ENCODE measurements at regions not wholly inside any gene's neighbourhood (a gene's known extent, or its start where the extent isn't known, plus 50 kb on each side); places are given as distances from the start of the nearest gene placed in this dataset.

DNA sequence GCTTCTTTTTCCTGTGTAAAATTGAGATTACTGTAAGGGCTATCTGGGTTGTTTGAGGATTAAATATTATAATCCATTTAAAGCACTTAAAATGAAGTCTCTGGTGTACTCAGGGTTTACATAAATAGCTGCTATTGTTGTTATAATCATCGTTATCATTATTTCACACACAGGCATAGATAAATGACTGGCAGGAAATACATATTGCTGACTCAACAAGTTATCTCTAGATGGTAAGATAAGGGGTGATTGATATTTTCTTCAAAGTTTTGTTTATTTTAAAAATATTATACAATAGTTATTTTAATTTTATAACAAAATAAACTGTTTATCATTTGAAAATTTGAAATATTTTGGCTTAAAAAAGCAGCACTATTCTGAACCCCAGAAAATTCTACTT, 134.3 kb upstream of the DCAF12L2 start:
- DNase-seq (ENCODE audit: low spot score) = no peak
- TF ChIP-seq, protein P1, sequence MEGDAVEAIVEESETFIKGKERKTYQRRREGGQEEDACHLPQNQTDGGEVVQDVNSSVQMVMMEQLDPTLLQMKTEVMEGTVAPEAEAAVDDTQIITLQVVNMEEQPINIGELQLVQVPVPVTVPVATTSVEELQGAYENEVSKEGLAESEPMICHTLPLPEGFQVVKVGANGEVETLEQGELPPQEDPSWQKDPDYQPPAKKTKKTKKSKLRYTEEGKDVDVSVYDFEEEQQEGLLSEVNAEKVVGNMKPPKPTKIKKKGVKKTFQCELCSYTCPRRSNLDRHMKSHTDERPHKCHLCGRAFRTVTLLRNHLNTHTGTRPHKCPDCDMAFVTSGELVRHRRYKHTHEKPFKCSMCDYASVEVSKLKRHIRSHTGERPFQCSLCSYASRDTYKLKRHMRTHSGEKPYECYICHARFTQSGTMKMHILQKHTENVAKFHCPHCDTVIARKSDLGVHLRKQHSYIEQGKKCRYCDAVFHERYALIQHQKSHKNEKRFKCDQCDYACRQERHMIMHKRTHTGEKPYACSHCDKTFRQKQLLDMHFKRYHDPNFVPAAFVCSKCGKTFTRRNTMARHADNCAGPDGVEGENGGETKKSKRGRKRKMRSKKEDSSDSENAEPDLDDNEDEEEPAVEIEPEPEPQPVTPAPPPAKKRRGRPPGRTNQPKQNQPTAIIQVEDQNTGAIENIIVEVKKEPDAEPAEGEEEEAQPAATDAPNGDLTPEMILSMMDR (IDR thresholded peaks at IDR 0.05; ENCODE audit: extremely low read depth, insufficient read depth, missing control alignments) = no peak
- in situ Hi-C loops (cut with MboI; ENCODE audit: low pct_unique_long_range_greater_than_20kb, low sequenced_read_pairs, unreplicated experiment) = no loop called here

DNA sequence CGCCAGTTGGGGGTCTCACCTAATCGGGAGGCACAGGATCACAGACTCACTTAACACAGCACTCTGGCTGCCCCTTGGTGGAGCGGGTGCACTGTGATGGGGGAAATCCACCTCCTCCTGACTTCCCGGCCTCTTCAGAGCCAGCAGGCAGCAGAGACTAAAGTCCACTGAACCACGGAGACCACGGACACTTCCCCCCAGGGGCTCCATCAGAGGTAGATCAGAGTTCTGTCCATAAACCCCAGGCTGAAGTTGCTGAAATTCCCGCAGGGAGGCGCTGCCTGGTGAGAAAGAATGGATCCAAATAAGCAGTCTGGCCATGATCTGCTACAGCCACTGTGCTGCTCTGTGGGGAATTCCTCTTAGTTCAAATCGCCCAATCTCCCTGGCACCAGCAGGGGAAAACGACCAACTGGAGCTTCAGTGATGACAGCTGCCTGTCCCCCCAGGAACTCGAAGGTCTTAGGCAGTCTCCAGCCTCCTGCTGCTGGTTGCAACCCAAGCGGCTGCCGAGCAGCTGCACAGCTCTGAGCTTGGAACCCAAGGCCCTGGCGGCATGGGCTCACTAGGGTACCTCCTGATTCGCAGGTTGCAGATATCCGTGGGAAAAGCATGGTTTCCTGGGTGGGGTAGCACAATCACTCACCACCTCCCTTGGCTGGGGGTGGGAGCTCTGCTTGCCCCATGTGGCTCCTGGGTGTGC, 106.9 kb upstream of the DCAF12L2 start:
- DNase-seq (ENCODE audit: low spot score) = no peak
- in situ Hi-C loops (cut with MboI; ENCODE audit: low pct_unique_long_range_greater_than_20kb, low sequenced_read_pairs, unreplicated experiment) = no loop called here
- TF ChIP-seq, protein P1 (IDR thresholded peaks at IDR 0.05; ENCODE audit: extremely low read depth, insufficient read depth, missing control alignments) = no peak

GRCh38 chrX:126265116-126265515, 99.0 kb upstream of the DCAF12L2 start:
- in situ Hi-C loops (cut with MboI; ENCODE audit: low pct_unique_long_range_greater_than_20kb, low sequenced_read_pairs, unreplicated experiment) = no loop called here
- no peak for DNase-seq (ENCODE audit: low spot score)
- TF ChIP-seq, protein P1 (IDR thresholded peaks at IDR 0.05; ENCODE audit: extremely low read depth, insufficient read depth, missing control alignments) = no peak

DNA sequence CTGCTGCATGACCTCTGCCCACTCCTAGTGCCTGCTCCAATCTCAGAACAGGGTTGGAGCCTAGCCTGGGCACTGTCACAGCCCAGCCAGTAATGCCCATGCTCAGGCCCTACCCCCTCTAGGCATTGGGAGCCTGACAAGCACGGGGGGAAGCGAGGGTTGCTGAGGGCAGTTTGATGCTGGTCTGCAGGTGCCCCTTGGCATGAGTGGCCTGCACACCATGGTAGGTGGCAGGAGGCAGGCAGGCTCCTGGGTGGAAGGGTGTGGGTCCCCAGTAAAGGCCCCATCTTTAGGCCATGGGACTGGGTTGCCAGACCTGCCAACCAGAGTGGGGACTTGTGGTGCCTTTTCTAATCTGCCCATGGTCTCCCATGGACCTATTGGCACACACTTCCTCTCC, 72.1 kb upstream of the DCAF12L2 start:
- TF ChIP-seq, protein P1 (IDR thresholded peaks at IDR 0.05; ENCODE audit: extremely low read depth, insufficient read depth, missing control alignments) = no peak
- DNase-seq (ENCODE audit: low spot score) = no peak
- in situ Hi-C loops (cut with MboI; ENCODE audit: low pct_unique_long_range_greater_than_20kb, low sequenced_read_pairs, unreplicated experiment) = no loop called here

- no peak for DNase-seq (ENCODE audit: low spot score)
- TF ChIP-seq, protein P1 (IDR thresholded peaks at IDR 0.05; ENCODE audit: extremely low read depth, insufficient read depth, missing control alignments) = no peak
- in situ Hi-C loops (cut with MboI; ENCODE audit: low pct_unique_long_range_greater_than_20kb, low sequenced_read_pairs, unreplicated experiment) = no loop called here
Observed at GRCh38 chrX:126237524-126237923, 71.4 kb upstream of the DCAF12L2 start.
